ENCODE measurements at regions not wholly inside any gene's neighbourhood (a gene's known extent, or its start where the extent isn't known, plus 50 kb on each side); places are given as distances from the start of the nearest gene placed in this dataset.

GRCh38 chr12:89815225-89815624, 106.6 kb upstream of the ATP2B1 start:
- TF ChIP-seq CTCF (IDR thresholded peaks at IDR 0.05) (no peak), POLR2A (IDR thresholded peaks at IDR 0.05) (no peak)

Measured in thyroid gland (tissue), 4 donors.